SH-SY5Y (cell line): ENCODE measurements at regions not wholly inside any gene's neighbourhood (a gene's known extent, or its start where the extent isn't known, plus 50 kb on each side); places are given as distances from the start of the nearest gene placed in this dataset.

Experiments
- GATA2 ChIP-seq: IDR thresholded peaks from 2 replicates; pipeline ENCODE4 v1.6.1; 2011; ENCODE audit warnings: mild to moderate bottlenecking, low read depth, low read length
- GATA3 ChIP-seq: IDR thresholded peaks from 2 replicates; pipeline ENCODE4 v1.6.1; 2011; ENCODE audit warnings: low read depth, mild to moderate bottlenecking, low read length, moderate library complexity

DNA sequence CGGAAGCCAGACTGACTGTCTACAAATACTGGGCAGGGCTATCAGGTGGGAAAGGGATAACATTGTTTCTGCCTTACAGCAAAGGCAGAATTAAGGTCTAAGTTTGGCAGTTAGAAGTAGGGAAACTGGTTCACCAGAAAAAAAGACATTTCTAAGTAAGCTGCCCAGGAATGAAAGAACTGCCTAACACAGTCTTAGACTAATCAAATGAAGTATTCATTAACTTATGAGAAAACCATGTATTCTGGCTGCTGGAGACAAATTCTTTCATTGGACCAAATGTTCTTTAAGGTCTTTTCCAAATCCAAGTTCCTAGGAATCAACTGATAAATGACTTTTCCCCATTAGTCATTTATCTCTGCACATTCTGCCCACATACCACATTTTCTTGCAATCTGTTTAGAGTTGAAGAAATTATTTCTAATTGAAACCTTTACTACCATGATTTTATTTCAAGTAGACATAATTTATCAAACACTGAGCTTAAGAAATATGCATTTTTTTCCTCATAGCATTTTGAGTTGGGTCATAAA is 120.3 kb upstream of the OGFRL1 start:
- TF ChIP-seq GATA2: no peak
- no peak for TF ChIP-seq GATA3
